ENCODE measurements at regions not wholly inside any gene's neighbourhood (a gene's known extent, or its start where the extent isn't known, plus 50 kb on each side); places are given as distances from the start of the nearest gene placed in this dataset.

GRCh38 chr3:150041877-150042276 is 71.2 kb upstream of the PFN2 start:
- Histone ChIP-seq H3K56ac (replicated peaks; ENCODE audit: insufficient read length, low read depth, low read length) (no peak overlapping the region), H3K23ac (ENCODE audit: insufficient read length) (no peak overlapping the region), H2AFZ (ENCODE audit: low read length) (no peak overlapping the region), H4K20me1 (replicated peaks in 1 of 2; ENCODE audit: control insufficient read depth in 1 of 2, insufficient read depth in 2 of 2, low read length in 2 of 2) (no peaks in the 10 kb centered on the region), H2BK12ac (ENCODE audit: low read depth, low read length) (no peak overlapping the region), H3K27me3 (replicated peaks in 1 of 4; ENCODE audit: control insufficient read depth in 3 of 4, extremely low read depth in 1 of 4, insufficient read depth in 3 of 4, low read length in 3 of 4) (no peaks in the 10 kb centered on the region; a peak in 1 of 7 replicates), H4K5ac (ENCODE audit: insufficient read length, low read depth, low read length) (no peak overlapping the region), H2AK5ac (ENCODE audit: low read depth, low read length) (no peak overlapping the region), H3K79me1 (ENCODE audit: low read depth, low read length) (no peaks in the 10 kb centered on the region), H3K18ac (ENCODE audit: extremely low read depth, low read length) (no peak overlapping the region), H3K4me3 (ENCODE audit: extremely low read depth in 1 of 4, insufficient read depth in 2 of 4, low read depth in 3 of 4, low read length in 4 of 4) (no peak overlapping the region), H3K23me2 (ENCODE audit: low read depth, low read length) (no peaks in the 10 kb centered on the region), H4K8ac (ENCODE audit: extremely low read depth, insufficient read depth, low read length) (no peak overlapping the region), H2BK15ac (ENCODE audit: low read length) (no peak overlapping the region), H3K4ac (replicated peaks; ENCODE audit: insufficient read length, low read depth, low read length) (no peak overlapping the region), H3K9ac (replicated peaks in 1 of 4; ENCODE audit: extremely low read depth in 1 of 4, low read depth in 3 of 4, low read length in 3 of 4) (no peak overlapping the region), H3K27ac (ENCODE audit: low read depth, low read length) (no peak overlapping the region), H2BK20ac (ENCODE audit: low read length) (no peak overlapping the region), H3K36me3 (ENCODE audit: control insufficient read depth in 2 of 4, insufficient read depth in 4 of 4, low read length in 3 of 4) (no peaks in the 10 kb centered on the region), H3K79me2 (ENCODE audit: control insufficient read depth in 1 of 2, insufficient read depth in 2 of 2, low read length in 2 of 2) (no peaks in the 10 kb centered on the region), H3K14ac (ENCODE audit: insufficient read length) (no peak overlapping the region), H2BK5ac (ENCODE audit: low read depth, low read length) (no peak overlapping the region), H2BK120ac (replicated peaks; ENCODE audit: low read depth, low read length) (no peak overlapping the region), H3K4me1 (replicated peaks in 1 of 4; ENCODE audit: control insufficient read depth in 3 of 4, insufficient read depth in 4 of 4, low read length in 3 of 4) (peaks cover 0 to 3% (median 3%) of the 10 kb centered on the region in 4 experiments; a peak in 4 of 7 replicates), H3K9me3 (ENCODE audit: insufficient read depth in 2 of 2, low read depth in 1 of 2, low read length in 1 of 2) (peaks cover 0 to 5% of the 10 kb centered on the region in 2 experiments; a peak in 1 of 4 replicates), H3K4me2 (ENCODE audit: insufficient read depth in 1 of 2, low read depth in 2 of 2, low read length in 2 of 2) (no peak overlapping the region), H4K91ac (replicated peaks; ENCODE audit: insufficient read length, low read length) (no peak overlapping the region)
- WGBS, 2 experiments (ENCODE audit: extremely low coverage in 1 of 2, insufficient coverage in 1 of 2, insufficient read length in 1 of 2, insufficient replicate concordance in 2 of 2, low coverage in 1 of 2, low lambda C conversion rate in 2 of 2, missing lambda C conversion rate in 1 of 2), result 93% methylated on average over 3 of the region's 3 CpGs; no CpG with 5 or more reads in 1 of the 2 experiments
- FAIRE-seq (no peak), DNase-seq (ENCODE audit: low read depth in 1 of 2, low spot score in 2 of 2) (no peak)
- ChIA-PET POLR2A (ENCODE audit: partially characterized antibody) (no interaction called here), CTCF (ENCODE audit: partially characterized antibody) (interaction anchor here (0.6 to 1.9 kb wide), 5 partner anchors 12 to 1671 kb away, joined by 3 to 7 read pairs (median 3); no protein-coding TSS in a partner anchor)
- TF ChIP-seq JUND (IDR thresholded peaks at IDR 0.05; ENCODE audit: low read length), result no peak
- TF ChIP-seq SUZ12 (IDR thresholded peaks at IDR 0.05; ENCODE audit: low read length), result no peak
- no peak for TF ChIP-seq TAF7 (optimal IDR thresholded peaks at IDR 0.05; ENCODE audit: borderline replicate concordance, low read depth, low read length)
- TF ChIP-seq SRF (IDR thresholded peaks at IDR 0.05; ENCODE audit: low read depth, low read length), result no peak
- no peak for TF ChIP-seq USF2 (IDR thresholded peaks at IDR 0.05; ENCODE audit: low read length)
- TF ChIP-seq CTBP2 (IDR thresholded peaks at IDR 0.05; ENCODE audit: borderline replicate concordance, insufficient read depth, insufficient read length, low read length), result no peak
- TF ChIP-seq RXRA (IDR thresholded peaks at IDR 0.05; ENCODE audit: insufficient read depth, low read depth, low read length), result no peak
- TF ChIP-seq KDM1A (IDR thresholded peaks at IDR 0.05; ENCODE audit: borderline replicate concordance, low read length), result no peak
- TF ChIP-seq POU5F1 (IDR thresholded peaks at IDR 0.05; ENCODE audit: low read depth, low read length), result no peak
- no peak for TF ChIP-seq FOSL1 (IDR thresholded peaks at IDR 0.05; ENCODE audit: insufficient read depth, low read depth, low read length)
- no peak for TF ChIP-seq POLR2A (IDR thresholded peaks at IDR 0.05; ENCODE audit: control extremely low read depth in 1 of 2, low read depth in 2 of 2, low read length in 2 of 2)
- TF ChIP-seq RNF2 (IDR thresholded peaks at IDR 0.05; ENCODE audit: borderline replicate concordance, low read depth, low read length, missing control alignments, poor library complexity, severe bottlenecking), result no peak
- TF ChIP-seq POLR2AphosphoS5 (IDR thresholded peaks at IDR 0.05; ENCODE audit: low read depth, low read length), result no peak
